DND-41 (cell line): ENCODE measurements at regions not wholly inside any gene's neighbourhood (a gene's known extent, or its start where the extent isn't known, plus 50 kb on each side); places are given as distances from the start of the nearest gene placed in this dataset.

Source experiments
- ATAC-seq: fragments of 200-7000 bp; cut with Tn5 transposase; 3 replicates; pipeline ENCODE4 v1.9.1; 2021; ENCODE audit warnings: low read depth; ENCODE audit not compliant: insufficient read depth
- DNase-seq: peaks from one replicate; pipeline ENCODE4 v3.0.0-alpha.2; 2020
- H2AFZ ChIP-seq: 2 replicates; pipeline ENCODE4 v1.6.0; 2012; ENCODE audit warnings: low read depth, low read length
- H3K27ac ChIP-seq: 2 replicates; pipeline ENCODE4 v1.5.1; 2012; ENCODE audit warnings: low read length, inconsistent platforms
- H3K27me3 ChIP-seq: fragments of 200-600 bp; sonication (generic); 2 replicates; pipeline ENCODE4 v1.6.0; 2012; ENCODE audit warnings: low read length, mild to moderate bottlenecking, inconsistent platforms; ENCODE audit not compliant: insufficient read depth, poor library complexity
- H3K36me3 ChIP-seq: 2 replicates; pipeline ENCODE4 v1.5.1; 2012; ENCODE audit warnings: low read length, inconsistent platforms; ENCODE audit not compliant: insufficient read depth
- H3K4me1 ChIP-seq: 2 replicates; pipeline ENCODE4 v1.5.1; 2012; ENCODE audit warnings: mild to moderate bottlenecking, low read length; ENCODE audit not compliant: insufficient read depth
- H3K4me2 ChIP-seq: 2 replicates; pipeline ENCODE4 v1.6.0; 2012; ENCODE audit warnings: mild to moderate bottlenecking, moderate library complexity, low read length, inconsistent platforms; ENCODE audit not compliant: insufficient read depth
- H3K4me3 ChIP-seq, 2 experiments: fragments of 200-600 bp in 1 of 2; shearing (Covaris generic) in 1 of 2; 2 replicates each; pipeline ENCODE4 v1.5.1; 2012 to 2016; ENCODE audit warnings: inconsistent platforms in 2 of 2, low read length in 2 of 2, mild to moderate bottlenecking in 2 of 2, low read depth in 1 of 2, moderate library complexity in 1 of 2
- H3K79me2 ChIP-seq: 2 replicates; pipeline ENCODE4 v1.6.0; 2012; ENCODE audit warnings: low read length, inconsistent platforms; ENCODE audit not compliant: insufficient read depth
- H3K9ac ChIP-seq: 2 replicates; pipeline ENCODE4 v1.6.0; 2012; ENCODE audit warnings: low read depth, mild to moderate bottlenecking, inconsistent platforms, low read length, moderate library complexity
- H3K9me3 ChIP-seq: 2 replicates; pipeline ENCODE4 v1.5.1; 2012; ENCODE audit warnings: low read length, moderate library complexity, mild to moderate bottlenecking, inconsistent platforms; ENCODE audit not compliant: insufficient read depth, severe bottlenecking
- H4K20me1 ChIP-seq: 2 replicates; pipeline ENCODE4 v1.6.0; 2012; ENCODE audit warnings: low read length; ENCODE audit not compliant: insufficient read depth
- CTCF ChIP-seq: IDR thresholded peaks from 2 replicates; pipeline ENCODE4 v1.5.1; 2012; ENCODE audit warnings: borderline replicate concordance, low read length, moderate library complexity, mild to moderate bottlenecking; ENCODE audit not compliant: poor library complexity, severe bottlenecking; ENCODE audit errors: extremely low read depth
- EZH2 ChIP-seq: IDR thresholded peaks from 3 replicates; pipeline ENCODE4 v1.6.1; 2012; ENCODE audit warnings: borderline replicate concordance, low read depth, mild to moderate bottlenecking, moderate library complexity, low read length, inconsistent platforms; ENCODE audit not compliant: severe bottlenecking

- no peak overlapping the region for H2AFZ ChIP-seq
- ATAC-seq: no peak
- no peaks in the 10 kb centered on the region for H3K4me1 ChIP-seq
- DNase-seq: no peak
- no peaks in the 10 kb centered on the region for H3K36me3 ChIP-seq
- H3K9me3 ChIP-seq: no peaks in the 10 kb centered on the region
- H3K4me2 ChIP-seq: no peak overlapping the region
- no peak for TF ChIP-seq EZH2
- no peak overlapping the region for H3K27ac ChIP-seq
- no peak overlapping the region for H3K9ac ChIP-seq
- no peaks in the 10 kb centered on the region for H4K20me1 ChIP-seq
- no peaks in the 10 kb centered on the region for H3K27me3 ChIP-seq
- no peaks in the 10 kb centered on the region for H3K79me2 ChIP-seq
- H3K4me3 ChIP-seq: no peak overlapping the region
Observed at GRCh38 chr5:89045216-89045615, 162.2 kb upstream of the MEF2C start.

- no peak overlapping the region for H3K4me3 ChIP-seq
- no peak overlapping the region for H3K27ac ChIP-seq
- ATAC-seq: no peak
Observed at GRCh38 chr5:89044674-89045200, 161.8 kb upstream of the MEF2C start.

GRCh38 chr5:89043676-89044075, 160.7 kb upstream of the MEF2C start:
- Histone ChIP-seq H3K4me2 (no peak overlapping the region), H2AFZ (no peak overlapping the region), H3K27ac (no peak overlapping the region), H3K9me3 (no peaks in the 10 kb centered on the region), H3K27me3 (no peaks in the 10 kb centered on the region), H3K4me1 (no peaks in the 10 kb centered on the region), H4K20me1 (no peaks in the 10 kb centered on the region), H3K36me3 (no peaks in the 10 kb centered on the region), H3K9ac (no peak overlapping the region), H3K79me2 (no peaks in the 10 kb centered on the region), H3K4me3 (no peak overlapping the region)
- no peak for DNase-seq
- no peak for TF ChIP-seq CTCF
- TF ChIP-seq EZH2: no peak
- 0 out of 3 replicates have a peak, but pooled peaks have one; percentile 49 for ATAC-seq

More at GRCh38 chr5:89044674-89045200, 161.8 kb upstream of the MEF2C start:
- Histone ChIP-seq H3K27me3 (no peaks in the 10 kb centered on the region), H3K4me1 (no peaks in the 10 kb centered on the region), H3K9me3 (no peaks in the 10 kb centered on the region), H3K4me2 (no peak overlapping the region), H4K20me1 (no peaks in the 10 kb centered on the region), H3K79me2 (no peaks in the 10 kb centered on the region), H3K36me3 (no peaks in the 10 kb centered on the region), H3K9ac (no peak overlapping the region), H2AFZ (no peak overlapping the region)
- TF ChIP-seq CTCF (no peak), EZH2 (no peak)
- no peak for DNase-seq

DNA sequence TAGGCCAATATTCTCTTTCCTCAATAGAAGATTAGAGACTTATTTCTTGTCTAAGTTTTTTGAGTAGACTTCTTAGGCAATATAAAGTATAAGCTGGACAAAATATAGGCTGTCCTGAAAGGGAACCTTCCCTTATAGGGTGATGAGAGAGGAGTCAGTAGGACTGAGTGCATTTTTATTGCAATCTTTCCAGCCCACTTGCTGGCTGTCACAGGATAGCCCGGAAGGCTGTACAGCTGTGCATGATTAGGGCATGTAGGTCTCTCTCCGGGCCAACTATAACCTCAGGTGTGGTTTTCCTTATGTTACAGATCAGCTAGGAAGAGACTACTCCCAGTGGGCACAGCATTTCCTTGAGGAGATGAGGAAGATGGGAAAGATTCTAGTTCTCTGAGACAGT, 159.8 kb upstream of the MEF2C start:
- ATAC-seq: no peak
- no peak overlapping the region for H3K9ac ChIP-seq

More for the DNA sequence above, 159.8 kb upstream of the MEF2C start:
- Histone ChIP-seq H3K79me2 (no peaks in the 10 kb centered on the region), H3K4me2 (no peak overlapping the region), H4K20me1 (no peaks in the 10 kb centered on the region), H3K36me3 (no peaks in the 10 kb centered on the region), H3K27me3 (no peaks in the 10 kb centered on the region), H2AFZ (no peak overlapping the region), H3K9me3 (no peaks in the 10 kb centered on the region), H3K27ac (no peak overlapping the region), H3K4me1 (no peaks in the 10 kb centered on the region), H3K4me3 (no peak overlapping the region)
- TF ChIP-seq EZH2 (no peak), CTCF (no peak)
- no peak for DNase-seq
